ENCODE measurements at regions not wholly inside any gene's neighbourhood (a gene's known extent, or its start where the extent isn't known, plus 50 kb on each side); places are given as distances from the start of the nearest gene placed in this dataset.

- Mint-ChIP-seq H3K27ac (no peak overlapping the region), H3K4me1 (ENCODE audit: low read depth) (no peaks in the 10 kb centered on the region), H3K9me3 (no peaks in the 10 kb centered on the region), H3K36me3 (ENCODE audit: insufficient read depth in 2 of 2) (no peaks in the 10 kb centered on the region), H3K27me3 (ENCODE audit: low read depth) (no peaks in the 10 kb centered on the region), H3K4me3 (no peak overlapping the region)
- ATAC-seq (replicated peaks in 1 of 2) = no peak
- no peak for DNase-seq
These were observed 207.7 kb downstream of the DSEL start for GRCh38 chr18:67308819-67309218.

GRCh38 chr18:67305466-67305865 is 211.1 kb downstream of the DSEL start:
- Mint-ChIP-seq H3K4me1 (ENCODE audit: low read depth) (peaks cover 14% of the 10 kb centered on the region), H3K9me3 (peaks cover 4 to 6% of the 10 kb centered on the region in 2 donors), H3K36me3 (ENCODE audit: insufficient read depth in 2 of 2) (peaks cover 5 to 9% of the 10 kb centered on the region in 2 donors), H3K4me3 (no peak overlapping the region), H3K27ac (no peak overlapping the region), H3K27me3 (ENCODE audit: low read depth) (no peaks in the 10 kb centered on the region)
- DNase-seq = no peak
- ATAC-seq (replicated peaks in 1 of 2) = no peak

- peaks cover 7 to 10% of the 10 kb centered on the region in 2 donors for H3K36me3 Mint-ChIP-seq (ENCODE audit: insufficient read depth in 2 of 2)
- peak overlapping the region in 1 of 2 donors; percentile 73 for H3K4me3 Mint-ChIP-seq
- H3K27me3 Mint-ChIP-seq (ENCODE audit: low read depth) = no peaks in the 10 kb centered on the region
- H3K27ac Mint-ChIP-seq = peak overlapping the region; percentile 84
- peaks cover 14% of the 10 kb centered on the region for H3K4me1 Mint-ChIP-seq (ENCODE audit: low read depth)
- ATAC-seq (replicated peaks in 1 of 2) (peak; percentile 24 to 67), DNase-seq (no peak)
- H3K9me3 Mint-ChIP-seq = peaks cover 8 to 10% of the 10 kb centered on the region in 2 donors
These were observed 214.5 kb downstream of the DSEL start for GRCh38 chr18:67302043-67302442.

- Mint-ChIP-seq H3K9me3 (peaks cover 8 to 10% of the 10 kb centered on the region in 2 donors), H3K4me3 (peak overlapping the region; percentile 3 to 73), H3K4me1 (ENCODE audit: low read depth) (peaks cover 14% of the 10 kb centered on the region), H3K27me3 (ENCODE audit: low read depth) (no peaks in the 10 kb centered on the region), H3K27ac (peak overlapping the region; percentile 84), H3K36me3 (ENCODE audit: insufficient read depth in 2 of 2) (peaks cover 7 to 10% of the 10 kb centered on the region in 2 donors)
- ATAC-seq (replicated peaks in 1 of 2) (peak; percentile 36 to 76), DNase-seq (peak; percentile 1 to 6)
These were observed 214.9 kb downstream of the DSEL start for GRCh38 chr18:67301592-67301991.

GRCh38 chr18:67300498-67300897 is 216.0 kb downstream of the DSEL start:
- no peak for ATAC-seq (replicated peaks in 1 of 2)
- Mint-ChIP-seq H3K9me3 (peaks cover 8 to 10% of the 10 kb centered on the region in 2 donors), H3K4me3 (no peak overlapping the region), H3K27ac (no peak overlapping the region), H3K4me1 (ENCODE audit: low read depth) (peaks cover 14% of the 10 kb centered on the region), H3K36me3 (ENCODE audit: insufficient read depth in 2 of 2) (peaks cover 7 to 10% of the 10 kb centered on the region in 2 donors), H3K27me3 (ENCODE audit: low read depth) (no peaks in the 10 kb centered on the region)
- DNase-seq = peak; percentile 22 to 23

- Mint-ChIP-seq H3K4me3 (no peak overlapping the region), H3K27me3 (ENCODE audit: low read depth) (no peaks in the 10 kb centered on the region), H3K4me1 (ENCODE audit: low read depth) (no peaks in the 10 kb centered on the region), H3K36me3 (ENCODE audit: insufficient read depth in 2 of 2) (no peaks in the 10 kb centered on the region), H3K9me3 (peaks cover 2 to 4% of the 10 kb centered on the region in 2 donors), H3K27ac (no peak overlapping the region)
- DNase-seq (no peak), ATAC-seq (replicated peaks in 1 of 2) (no peak)
These were observed 223.7 kb downstream of the DSEL start for GRCh38 chr18:67292814-67293213.

GRCh38 chr18:67290421-67290820 is 226.1 kb downstream of the DSEL start:
- Mint-ChIP-seq H3K27ac (no peak overlapping the region), H3K4me1 (ENCODE audit: low read depth) (no peaks in the 10 kb centered on the region), H3K9me3 (peaks cover 2 to 4% of the 10 kb centered on the region in 2 donors), H3K4me3 (no peak overlapping the region), H3K27me3 (ENCODE audit: low read depth) (no peaks in the 10 kb centered on the region), H3K36me3 (ENCODE audit: insufficient read depth in 2 of 2) (no peaks in the 10 kb centered on the region)
- DNase-seq = no peak
- ATAC-seq (replicated peaks in 1 of 2) = no peak

- DNase-seq (no peak), ATAC-seq (replicated peaks in 1 of 2) (no peak)
- Mint-ChIP-seq H3K36me3 (ENCODE audit: insufficient read depth in 2 of 2) (no peaks in the 10 kb centered on the region), H3K27me3 (ENCODE audit: low read depth) (no peaks in the 10 kb centered on the region), H3K9me3 (no peaks in the 10 kb centered on the region), H3K27ac (no peak overlapping the region), H3K4me3 (no peak overlapping the region), H3K4me1 (ENCODE audit: low read depth) (no peaks in the 10 kb centered on the region)
These were observed 230.9 kb downstream of the DSEL start for GRCh38 chr18:67285583-67285982.

GRCh38 chr18:67282796-67283195 is 233.7 kb downstream of the DSEL start:
- Mint-ChIP-seq H3K4me3 (no peak overlapping the region), H3K27me3 (ENCODE audit: low read depth) (no peaks in the 10 kb centered on the region), H3K4me1 (ENCODE audit: low read depth) (no peaks in the 10 kb centered on the region), H3K27ac (no peak overlapping the region), H3K36me3 (ENCODE audit: insufficient read depth in 2 of 2) (no peaks in the 10 kb centered on the region), H3K9me3 (no peaks in the 10 kb centered on the region)
- ATAC-seq (replicated peaks in 1 of 2) = no peak
- no peak for DNase-seq

- Mint-ChIP-seq H3K4me3 (no peak overlapping the region), H3K9me3 (no peaks in the 10 kb centered on the region), H3K27ac (no peak overlapping the region), H3K27me3 (ENCODE audit: low read depth) (no peaks in the 10 kb centered on the region), H3K36me3 (ENCODE audit: insufficient read depth in 2 of 2) (no peaks in the 10 kb centered on the region), H3K4me1 (ENCODE audit: low read depth) (no peaks in the 10 kb centered on the region)
- DNase-seq = no peak
- no peak for ATAC-seq (replicated peaks in 1 of 2)
These were observed 234.8 kb downstream of the DSEL start for GRCh38 chr18:67281746-67282145.

- ATAC-seq (replicated peaks in 1 of 2) (no peak), DNase-seq (no peak)
- Mint-ChIP-seq H3K27ac (no peak overlapping the region), H3K4me3 (no peak overlapping the region), H3K27me3 (ENCODE audit: low read depth) (no peaks in the 10 kb centered on the region), H3K4me1 (ENCODE audit: low read depth) (no peaks in the 10 kb centered on the region), H3K36me3 (ENCODE audit: insufficient read depth in 2 of 2) (no peaks in the 10 kb centered on the region), H3K9me3 (no peaks in the 10 kb centered on the region)
These were observed 235.9 kb downstream of the DSEL start for GRCh38 chr18:67280486-67281242.

GRCh38 chr18:67279988-67280387 is 236.5 kb downstream of the DSEL start:
- DNase-seq = no peak
- H3K4me1 Mint-ChIP-seq (ENCODE audit: low read depth) = no peaks in the 10 kb centered on the region
- no peak overlapping the region for H3K27ac Mint-ChIP-seq
- no peaks in the 10 kb centered on the region for H3K9me3 Mint-ChIP-seq
- no peak overlapping the region for H3K4me3 Mint-ChIP-seq
- H3K27me3 Mint-ChIP-seq (ENCODE audit: low read depth) = no peaks in the 10 kb centered on the region
- no peaks in the 10 kb centered on the region for H3K36me3 Mint-ChIP-seq (ENCODE audit: insufficient read depth in 2 of 2)
- ATAC-seq (replicated peaks in 1 of 2) = no peak

- H3K9me3 Mint-ChIP-seq = no peaks in the 10 kb centered on the region
- H3K27me3 Mint-ChIP-seq (ENCODE audit: low read depth) = no peaks in the 10 kb centered on the region
- no peaks in the 10 kb centered on the region for H3K4me1 Mint-ChIP-seq (ENCODE audit: low read depth)
- H3K27ac Mint-ChIP-seq = no peak overlapping the region
- DNase-seq = no peak
- H3K36me3 Mint-ChIP-seq (ENCODE audit: insufficient read depth in 2 of 2) = no peaks in the 10 kb centered on the region
- no peak for ATAC-seq (replicated peaks in 1 of 2)
- H3K4me3 Mint-ChIP-seq = no peak overlapping the region
These were observed 237.5 kb downstream of the DSEL start for GRCh38 chr18:67278984-67279383.

- Mint-ChIP-seq H3K4me1 (ENCODE audit: low read depth) (peaks cover 4% of the 10 kb centered on the region), H3K9me3 (no peaks in the 10 kb centered on the region), H3K4me3 (no peak overlapping the region), H3K36me3 (ENCODE audit: insufficient read depth in 2 of 2) (no peaks in the 10 kb centered on the region), H3K27me3 (ENCODE audit: low read depth) (no peaks in the 10 kb centered on the region), H3K27ac (no peak overlapping the region)
- no peak for DNase-seq
- ATAC-seq (replicated peaks in 1 of 2) = no peak
These were observed 239.9 kb downstream of the DSEL start for GRCh38 chr18:67276638-67277037.
